Astrocyte of the cerebellum (primary cell): ENCODE measurements at regions not wholly inside any gene's neighbourhood (a gene's known extent, or its start where the extent isn't known, plus 50 kb on each side); places are given as distances from the start of the nearest gene placed in this dataset.

Experiments used
- DNase-seq: peaks from one replicate; pipeline ENCODE4 v3.0.0-alpha.2; 2011; ENCODE audit warnings: low read depth
- H3K4me3 ChIP-seq: 2 replicates; pipeline ENCODE4 v1.5.1; 2011; ENCODE audit warnings: mild to moderate bottlenecking, low read depth, low read length, moderate library complexity
- in situ Hi-C: cut with HindIII; loops from 2 replicates; pipeline ENCODE4 v1.10.0; 2017; ENCODE audit warnings: low sequenced_read_pairs
- TF ChIP-seq, protein P1 (sequence below): IDR thresholded peaks from 2 replicates; pipeline ENCODE4 v1.5.1; 2012; ENCODE audit warnings: low read length, low read depth, moderate library complexity, mild to moderate bottlenecking; ENCODE audit errors: missing control alignments

- in situ Hi-C loops = no loop called here
Observed at GRCh38 chr6:170461556-170462365, 91.3 kb downstream of the PSMB1 start.

DNA sequence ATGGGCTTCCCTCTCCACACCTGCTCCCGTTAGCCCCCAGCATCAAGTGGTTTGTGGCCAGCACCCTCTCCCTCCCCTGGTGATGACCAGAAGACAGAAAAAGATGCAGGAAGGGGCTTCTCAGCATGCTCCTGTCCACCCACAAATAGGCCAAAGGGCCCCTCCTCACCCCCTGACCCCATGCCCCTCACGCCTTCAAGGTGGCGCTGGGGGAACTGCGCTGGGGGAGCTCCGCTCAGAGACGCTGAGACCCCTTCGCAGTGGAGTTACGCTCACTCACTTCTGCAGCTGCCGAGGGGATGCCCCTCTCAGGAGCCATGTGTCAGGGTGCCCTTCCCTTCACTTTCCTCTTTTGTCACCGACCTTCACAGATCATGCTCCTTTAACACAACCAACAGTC lies 92.0 kb downstream of the PSMB1 start:
- H3K4me3 ChIP-seq = no peak overlapping the region
- in situ Hi-C loops = no loop called here
- no peak for DNase-seq
- TF ChIP-seq, protein P1, sequence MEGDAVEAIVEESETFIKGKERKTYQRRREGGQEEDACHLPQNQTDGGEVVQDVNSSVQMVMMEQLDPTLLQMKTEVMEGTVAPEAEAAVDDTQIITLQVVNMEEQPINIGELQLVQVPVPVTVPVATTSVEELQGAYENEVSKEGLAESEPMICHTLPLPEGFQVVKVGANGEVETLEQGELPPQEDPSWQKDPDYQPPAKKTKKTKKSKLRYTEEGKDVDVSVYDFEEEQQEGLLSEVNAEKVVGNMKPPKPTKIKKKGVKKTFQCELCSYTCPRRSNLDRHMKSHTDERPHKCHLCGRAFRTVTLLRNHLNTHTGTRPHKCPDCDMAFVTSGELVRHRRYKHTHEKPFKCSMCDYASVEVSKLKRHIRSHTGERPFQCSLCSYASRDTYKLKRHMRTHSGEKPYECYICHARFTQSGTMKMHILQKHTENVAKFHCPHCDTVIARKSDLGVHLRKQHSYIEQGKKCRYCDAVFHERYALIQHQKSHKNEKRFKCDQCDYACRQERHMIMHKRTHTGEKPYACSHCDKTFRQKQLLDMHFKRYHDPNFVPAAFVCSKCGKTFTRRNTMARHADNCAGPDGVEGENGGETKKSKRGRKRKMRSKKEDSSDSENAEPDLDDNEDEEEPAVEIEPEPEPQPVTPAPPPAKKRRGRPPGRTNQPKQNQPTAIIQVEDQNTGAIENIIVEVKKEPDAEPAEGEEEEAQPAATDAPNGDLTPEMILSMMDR = no peak

More at GRCh38 chr6:170461556-170462365, 91.3 kb downstream of the PSMB1 start:
- TF ChIP-seq, protein P1 = no peak
- no peak for DNase-seq
- H3K4me3 ChIP-seq = no peak overlapping the region

DNA sequence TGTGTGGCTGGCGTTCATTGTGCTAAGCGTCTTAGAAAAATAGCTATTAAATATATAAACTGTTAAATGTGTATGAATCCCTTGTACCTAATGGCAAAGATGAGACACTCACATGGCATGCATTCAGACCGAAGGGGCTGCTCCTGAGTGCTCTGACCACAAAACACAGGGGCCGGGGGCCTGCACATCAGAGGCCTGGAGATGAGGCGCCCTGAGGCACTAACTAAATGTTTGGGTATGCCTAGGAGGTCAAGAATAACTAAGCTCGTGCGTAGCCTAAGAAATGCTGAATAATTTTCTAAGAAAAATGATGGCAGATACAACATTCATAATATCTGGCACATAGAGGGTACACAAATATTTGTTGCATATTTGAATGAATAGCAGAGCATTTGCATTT lies 92.5 kb downstream of the PSMB1 start:
- in situ Hi-C loops = no loop called here
- TF ChIP-seq, protein P1 = no peak
- H3K4me3 ChIP-seq = no peak overlapping the region
- DNase-seq = no peak

DNA sequence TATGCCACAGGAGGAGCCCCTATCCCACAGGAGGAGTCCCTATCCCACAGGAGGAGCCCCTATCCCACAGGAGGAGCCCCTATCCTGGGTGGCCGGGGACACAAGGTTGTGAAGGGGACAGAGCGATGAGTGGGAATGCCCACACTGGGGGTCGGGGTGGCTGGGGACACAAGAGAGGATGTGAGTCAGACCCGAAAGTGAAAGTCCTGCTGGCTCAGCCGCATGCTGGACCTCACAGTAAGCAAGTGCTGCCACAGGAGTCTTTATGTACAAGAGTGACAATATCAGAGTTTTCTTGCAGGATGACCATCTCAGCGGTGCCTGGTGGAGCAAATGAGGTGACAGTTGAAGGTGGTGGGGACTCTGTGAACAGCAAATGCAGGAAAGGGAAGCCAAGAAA lies 93.7 kb downstream of the PSMB1 start:
- H3K4me3 ChIP-seq = no peak overlapping the region

DNA sequence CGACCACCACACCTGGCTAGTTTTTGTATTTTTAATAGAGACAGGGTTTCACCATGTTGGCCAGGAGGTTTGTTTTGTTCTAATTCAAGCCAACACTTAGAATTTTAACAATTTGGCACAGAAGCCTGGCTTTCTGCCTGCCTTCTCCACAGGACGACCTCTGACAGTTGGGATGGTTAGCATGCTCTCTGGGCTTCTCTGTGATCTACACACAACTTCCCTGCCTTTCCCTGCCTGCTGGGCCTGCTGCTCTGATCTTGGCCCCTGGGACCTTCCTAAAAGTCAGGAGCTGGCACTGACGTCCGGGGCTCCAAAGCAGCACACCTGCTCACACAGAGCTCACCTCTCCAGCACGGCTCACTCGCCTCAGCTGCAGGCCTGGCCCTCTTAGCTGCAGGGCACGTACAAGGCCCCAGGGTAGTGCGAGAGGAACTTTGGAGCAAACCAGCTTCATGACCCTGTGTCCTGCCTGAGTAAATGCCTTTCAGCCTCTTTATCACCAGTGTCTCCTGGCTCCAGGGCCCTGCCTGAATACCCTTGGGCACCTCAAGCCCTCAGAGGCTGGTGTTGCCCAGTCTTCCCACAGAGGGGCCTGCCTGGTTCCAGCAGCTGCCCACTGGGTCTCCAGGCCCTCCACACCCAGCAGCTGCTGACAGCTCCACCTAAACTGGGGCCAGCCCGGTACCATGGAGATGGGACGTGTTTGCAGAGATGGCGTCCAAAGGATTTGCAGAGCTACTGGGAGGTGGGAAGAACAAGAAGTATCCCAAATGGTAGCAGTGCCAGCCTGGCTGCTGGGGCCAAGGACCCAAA lies 96.0 kb downstream of the PSMB1 start:
- in situ Hi-C loops = no loop called here
- TF ChIP-seq, protein P1 = no peak
- H3K4me3 ChIP-seq = no peak overlapping the region
- DNase-seq = peak; percentile 35

More for the DNA sequence above, 93.7 kb downstream of the PSMB1 start:
- TF ChIP-seq, protein P1 = no peak
- DNase-seq = no peak
- in situ Hi-C loops = no loop called here
